PC-9 (cell line): ENCODE measurements at regions not wholly inside any gene's neighbourhood (a gene's known extent, or its start where the extent isn't known, plus 50 kb on each side); places are given as distances from the start of the nearest gene placed in this dataset.

ENCODE experiments used
- BruUV-seq: library from RNA; stranded (reverse); fragments of 400-500 nt; replicated peaks from 2 replicates; lab custom pipeline; 2021; lab: Mats Ljungman, UMichigan
- CTCF ChIA-PET: fragments of 300-600 bp; sonication (Branson Sonifier 250); formaldehyde crosslinking; loops from one replicate; lab custom pipeline; 2022; ENCODE audit warnings: antibody characterized with exemption; lab: Charles Lee
- POLR2A ChIA-PET: fragments of 300-600 bp; sonication (Branson Sonifier 250); formaldehyde crosslinking; loops from one replicate; lab custom pipeline; 2022; ENCODE audit warnings: antibody characterized with exemption; ENCODE audit not compliant: unreplicated experiment; lab: Charles Lee
- DNase-seq, 2 experiments: peaks; one replicate each; pipeline versions ENCODE4 v3.0.0 to v3.0.0-alpha.2; 2015 to 2022; ENCODE audit warnings: mixed read lengths in 1 of 2
- H2AFZ ChIP-seq: fragments of 200-600 bp; sonication (generic); 2 replicates; pipeline ENCODE4 v1.8.1; 2017; ENCODE audit warnings: antibody characterized with exemption
- H3F3A ChIP-seq: fragments of 200-600 bp; sonication (generic); 2 replicates; pipeline ENCODE4 v1.8.1; 2017; ENCODE audit warnings: antibody characterized with exemption, mild to moderate bottlenecking, low read depth; ENCODE audit not compliant: insufficient read depth
- H3K27ac ChIP-seq: fragments of 200-600 bp; sonication (generic); 2 replicates; pipeline ENCODE4 v1.6.1; 2016; ENCODE audit warnings: mixed run types
- H3K27me3 ChIP-seq: fragments of 200-600 bp; sonication (generic); 2 replicates; pipeline ENCODE4 v1.6.1; 2016; ENCODE audit warnings: low read depth, mixed run types; ENCODE audit not compliant: insufficient read depth
- H3K36me3 ChIP-seq: fragments of 200-600 bp; sonication (generic); 2 replicates; pipeline ENCODE4 v1.6.1; 2016; ENCODE audit warnings: low read depth, mixed run types
- H3K4me1 ChIP-seq: fragments of 200-600 bp; sonication (generic); replicated peaks from 2 replicates; pipeline ENCODE4 v1.6.1; 2016; ENCODE audit warnings: mixed run types; ENCODE audit not compliant: insufficient read depth
- H3K4me2 ChIP-seq: fragments of 200-600 bp; sonication (generic); 2 replicates; pipeline ENCODE4 v1.6.1; 2017; ENCODE audit warnings: mixed run types
- H3K4me3 ChIP-seq: fragments of 200-600 bp; sonication (generic); 2 replicates; pipeline ENCODE4 v1.6.1; 2016; ENCODE audit warnings: mixed run types
- H3K79me2 ChIP-seq: fragments of 200-600 bp; sonication (generic); 2 replicates; pipeline ENCODE4 v1.6.1; 2017; ENCODE audit warnings: low read depth, mixed run types
- H3K9me2 ChIP-seq: fragments of 200-600 bp; sonication (generic); 2 replicates; pipeline ENCODE4 v1.8.1; 2017; ENCODE audit warnings: mild to moderate bottlenecking; ENCODE audit not compliant: insufficient read depth
- H3K9me3 ChIP-seq: fragments of 200-600 bp; sonication (generic); 2 replicates; pipeline ENCODE4 v1.8.1; 2016; ENCODE audit warnings: low read depth; ENCODE audit not compliant: insufficient read depth
- H4K20me1 ChIP-seq: fragments of 200-600 bp; sonication (generic); 2 replicates; pipeline ENCODE4 v1.8.1; 2017; ENCODE audit not compliant: insufficient read depth
- EZH2 ChIP-seq: fragments of 200-600 bp; sonication (generic); IDR thresholded peaks from 2 replicates; pipeline ENCODE4 v1.8.0; 2017; ENCODE audit warnings: antibody characterized with exemption, low read depth
- intact Hi-C: fragments of 100-400 bp; cut with micrococcal nuclease; formaldehyde crosslinking; loops from one replicate; pipeline ENCODE4 v1.10.0; 2022; ENCODE audit not compliant: unreplicated experiment
- TF ChIP-seq, protein P1 (sequence below): fragments of 200-600 bp; sonication (generic); conservative IDR thresholded peaks from 2 replicates; pipeline ENCODE4 v1.6.1; 2017; ENCODE audit warnings: mixed run types, antibody characterized with exemption, mild to moderate bottlenecking, moderate library complexity

DNA sequence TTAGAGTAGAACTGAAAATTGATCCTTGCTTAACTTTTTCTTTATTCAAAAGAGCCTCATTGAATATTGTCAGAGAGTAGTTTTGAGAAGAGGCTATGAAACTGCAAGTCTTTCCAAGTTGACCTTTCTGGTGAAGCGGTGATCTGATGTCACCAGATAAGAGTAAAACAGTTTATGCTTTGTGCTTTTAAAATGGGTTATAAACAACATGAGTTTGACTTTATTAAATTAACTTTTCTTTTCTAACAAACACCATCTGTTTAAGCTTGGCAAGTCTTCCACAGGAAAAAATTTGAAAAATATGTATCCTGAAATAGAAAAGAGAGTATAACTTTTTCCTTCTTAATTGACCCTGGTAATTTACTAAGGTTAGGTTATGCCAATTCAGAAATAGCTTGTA, 408.7 kb upstream of the NOVA1 start:
- ChIA-PET POLR2A (no interaction called here), CTCF (no interaction called here)
- Histone ChIP-seq H3K27me3 (no peaks in the 10 kb centered on the region), H3K4me3 (no peak overlapping the region), H3K9me2 (no peaks in the 10 kb centered on the region), H3K9me3 (no peaks in the 10 kb centered on the region), H3K36me3 (no peaks in the 10 kb centered on the region), H3K27ac (no peak overlapping the region), H2AFZ (no peak overlapping the region), H3K4me1 (no peaks in the 10 kb centered on the region), H3F3A (no peaks in the 10 kb centered on the region), H4K20me1 (no peaks in the 10 kb centered on the region), H3K4me2 (no peak overlapping the region), H3K79me2 (no peaks in the 10 kb centered on the region)
- no peak for DNase-seq
- TF ChIP-seq, protein P1, sequence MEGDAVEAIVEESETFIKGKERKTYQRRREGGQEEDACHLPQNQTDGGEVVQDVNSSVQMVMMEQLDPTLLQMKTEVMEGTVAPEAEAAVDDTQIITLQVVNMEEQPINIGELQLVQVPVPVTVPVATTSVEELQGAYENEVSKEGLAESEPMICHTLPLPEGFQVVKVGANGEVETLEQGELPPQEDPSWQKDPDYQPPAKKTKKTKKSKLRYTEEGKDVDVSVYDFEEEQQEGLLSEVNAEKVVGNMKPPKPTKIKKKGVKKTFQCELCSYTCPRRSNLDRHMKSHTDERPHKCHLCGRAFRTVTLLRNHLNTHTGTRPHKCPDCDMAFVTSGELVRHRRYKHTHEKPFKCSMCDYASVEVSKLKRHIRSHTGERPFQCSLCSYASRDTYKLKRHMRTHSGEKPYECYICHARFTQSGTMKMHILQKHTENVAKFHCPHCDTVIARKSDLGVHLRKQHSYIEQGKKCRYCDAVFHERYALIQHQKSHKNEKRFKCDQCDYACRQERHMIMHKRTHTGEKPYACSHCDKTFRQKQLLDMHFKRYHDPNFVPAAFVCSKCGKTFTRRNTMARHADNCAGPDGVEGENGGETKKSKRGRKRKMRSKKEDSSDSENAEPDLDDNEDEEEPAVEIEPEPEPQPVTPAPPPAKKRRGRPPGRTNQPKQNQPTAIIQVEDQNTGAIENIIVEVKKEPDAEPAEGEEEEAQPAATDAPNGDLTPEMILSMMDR, result no peak
- no peak for TF ChIP-seq EZH2
- intact Hi-C loops, result no loop called here
- BruUV-seq, result no TSS peak

DNA sequence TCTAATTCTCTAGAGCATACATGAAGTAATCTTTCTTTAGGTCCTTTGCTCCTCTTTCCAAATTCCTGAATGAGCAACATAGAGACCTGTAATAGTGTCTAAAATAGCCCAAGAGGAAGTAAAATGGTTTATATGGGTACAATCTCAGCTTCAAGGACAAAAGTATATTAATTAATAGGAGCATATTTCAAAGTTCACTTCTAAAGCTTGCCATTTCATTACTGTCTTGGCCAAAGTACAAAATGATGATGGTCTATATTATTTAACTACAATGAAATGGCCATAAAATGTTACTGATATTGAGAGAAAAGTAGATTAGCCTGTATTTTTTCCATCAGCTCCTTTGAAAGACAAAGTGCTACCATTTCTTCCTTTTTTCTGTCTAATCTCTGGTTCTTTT, 410.4 kb upstream of the NOVA1 start:
- no peaks in the 10 kb centered on the region for H3K79me2 ChIP-seq
- no peak for DNase-seq
- CTCF ChIA-PET, result no interaction called here
- TF ChIP-seq, protein P1, result no peak
- TF ChIP-seq EZH2, result no peak
- intact Hi-C loops, result no loop called here
- no TSS peak for BruUV-seq
- POLR2A ChIA-PET, result no interaction called here
- no peaks in the 10 kb centered on the region for H3K9me3 ChIP-seq
- no peak overlapping the region for H3K27ac ChIP-seq
- no peaks in the 10 kb centered on the region for H3K9me2 ChIP-seq
- no peak overlapping the region for H2AFZ ChIP-seq
- no peaks in the 10 kb centered on the region for H4K20me1 ChIP-seq
- H3K4me1 ChIP-seq, result no peaks in the 10 kb centered on the region
- no peaks in the 10 kb centered on the region for H3K27me3 ChIP-seq
- no peak overlapping the region for H3K4me2 ChIP-seq
- H3K36me3 ChIP-seq, result no peaks in the 10 kb centered on the region
- H3K4me3 ChIP-seq, result no peak overlapping the region
- H3F3A ChIP-seq, result no peaks in the 10 kb centered on the region

DNA sequence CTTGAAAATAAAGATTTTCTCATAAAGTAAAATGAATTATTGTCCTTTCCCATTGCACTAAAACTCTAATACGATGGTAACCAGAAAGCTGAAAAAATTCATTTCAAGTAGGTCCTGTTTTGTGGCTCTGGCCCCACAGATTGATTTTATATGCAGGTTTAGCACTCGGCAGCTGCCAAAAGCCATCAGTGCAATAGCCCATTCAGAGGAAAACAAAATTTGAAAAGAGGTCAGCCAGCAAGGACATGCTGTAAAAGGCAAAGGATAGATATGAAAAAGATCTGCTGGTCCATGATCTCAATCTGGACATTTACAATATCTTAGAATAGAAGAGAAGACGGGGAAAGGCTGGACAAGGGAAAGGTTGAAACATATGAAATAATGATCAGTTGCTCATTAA, 414.8 kb upstream of the NOVA1 start:
- no peaks in the 10 kb centered on the region for H3K79me2 ChIP-seq
- POLR2A ChIA-PET, result no interaction called here
- no peaks in the 10 kb centered on the region for H3K36me3 ChIP-seq
- H3K27me3 ChIP-seq, result no peaks in the 10 kb centered on the region
- H2AFZ ChIP-seq, result no peak overlapping the region
- H3K9me3 ChIP-seq, result no peaks in the 10 kb centered on the region
- intact Hi-C loops, result no loop called here
- no TSS peak for BruUV-seq
- H3K4me1 ChIP-seq, result no peaks in the 10 kb centered on the region
- H3F3A ChIP-seq, result no peaks in the 10 kb centered on the region
- DNase-seq, result no peak
- CTCF ChIA-PET, result no interaction called here
- no peak overlapping the region for H3K4me2 ChIP-seq
- H3K9me2 ChIP-seq, result no peaks in the 10 kb centered on the region
- H3K4me3 ChIP-seq, result no peak overlapping the region
- TF ChIP-seq, protein P1, result no peak
- no peak for TF ChIP-seq EZH2
- H3K27ac ChIP-seq, result no peak overlapping the region
- no peaks in the 10 kb centered on the region for H4K20me1 ChIP-seq
